Urinary bladder (tissue), 3 donors: ENCODE measurements at regions not wholly inside any gene's neighbourhood (a gene's known extent, or its start where the extent isn't known, plus 50 kb on each side); places are given as distances from the start of the nearest gene placed in this dataset.

ENCODE experiments used
- DNase-seq: peaks from one replicate; pipeline ENCODE4 v3.0.0-alpha.2; 2015; ENCODE audit errors: extremely low spot score
- H3K27ac ChIP-seq: one replicate; pipeline ENCODE4 v1.5.1; 2013; ENCODE audit warnings: low read depth, mild to moderate bottlenecking, moderate library complexity
- H3K36me3 ChIP-seq: one replicate; pipeline ENCODE4 v1.6.1; 2013; ENCODE audit warnings: mild to moderate bottlenecking, moderate library complexity; ENCODE audit not compliant: insufficient read depth
- H3K4me1 ChIP-seq: one replicate; pipeline ENCODE4 v1.6.1; 2013; ENCODE audit warnings: mild to moderate bottlenecking, moderate library complexity; ENCODE audit not compliant: insufficient read depth
- H3K4me3 ChIP-seq: one replicate; pipeline ENCODE4 v1.5.1; 2013; ENCODE audit warnings: low read depth, low read length
- WGBS: extraction: QIAGEN DNeasy Blood & Tissue Kit; methylation state at CpG from one replicate; pipeline ENCODE4 v1.1.7; 2013; 5-methylcytosine and 5-hydroxymethylcytosine counted together
- donor health status: healthy with polysubstance abuse.
- donor health status: healthy.

DNA sequence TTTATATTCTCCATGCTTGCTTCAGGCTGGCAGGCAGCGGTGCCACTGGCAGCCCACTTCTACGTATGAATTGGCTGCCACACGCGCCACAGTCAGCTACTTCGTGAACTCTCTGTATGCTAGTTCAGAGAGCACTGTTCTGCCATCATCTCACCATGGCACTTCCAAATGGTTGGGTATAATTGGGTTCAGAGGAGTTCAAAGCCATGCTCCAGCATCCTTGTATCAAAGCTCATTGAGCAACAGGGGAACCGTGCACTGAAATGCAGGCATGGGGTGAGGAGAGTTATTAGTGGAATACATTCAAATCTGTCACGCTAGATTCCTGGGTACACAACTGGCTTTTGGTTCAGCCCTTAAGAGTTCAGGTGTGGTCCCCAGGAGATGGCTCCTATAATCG is 519.9 kb upstream of the NOX3 start:
- Histone ChIP-seq H3K27ac (no peak overlapping the region), H3K36me3 (no peaks in the 10 kb centered on the region), H3K4me3 (no peak overlapping the region), H3K4me1 (no peaks in the 10 kb centered on the region)
- DNase-seq, result no peak
- 97% methylated on average over 8 of the region's 8 CpGs for WGBS

DNA sequence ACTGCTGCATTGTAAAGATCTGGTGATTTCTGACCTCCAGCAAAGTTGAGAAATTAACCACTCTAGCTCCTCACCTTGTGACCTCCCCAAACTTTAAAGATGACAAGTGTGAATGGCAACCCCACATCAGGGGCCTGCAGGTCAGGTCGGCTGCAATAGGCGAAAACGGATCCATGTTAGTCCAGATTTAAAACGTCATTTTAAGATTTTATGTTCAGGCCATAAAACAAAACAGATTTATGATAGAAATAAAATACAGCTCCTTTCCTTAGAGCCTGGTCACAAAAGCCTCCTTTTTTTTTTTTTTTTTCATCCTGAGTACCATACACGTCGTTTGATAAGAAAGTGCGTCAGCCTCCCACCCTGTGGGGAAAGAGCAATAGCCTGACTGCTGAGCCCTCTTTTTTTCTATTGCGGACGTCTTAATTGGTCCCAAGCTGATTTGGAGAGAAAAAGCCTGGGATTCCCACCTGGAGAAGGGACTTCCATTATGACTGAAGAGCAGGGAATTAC is 519.2 kb upstream of the NOX3 start:
- peak; percentile 29 for DNase-seq

DNA sequence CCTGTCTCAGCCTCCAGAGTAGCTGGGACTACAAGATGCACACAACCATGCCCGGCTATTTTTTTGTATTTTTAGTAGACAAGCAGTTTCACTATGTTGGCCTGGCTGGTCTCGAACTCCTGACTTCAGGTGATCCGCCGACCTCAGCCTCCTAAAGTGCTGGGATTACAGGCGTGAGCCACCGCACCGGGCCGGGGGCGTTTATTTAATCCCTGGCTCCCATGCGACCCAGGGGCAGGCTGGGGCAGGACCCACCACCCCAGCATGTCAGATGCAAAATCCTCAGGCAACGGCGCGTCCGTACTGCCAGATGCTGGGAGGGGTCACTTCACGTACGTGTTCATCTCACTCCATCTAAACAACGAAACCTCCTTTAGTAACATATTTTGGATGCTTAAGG is 518.7 kb upstream of the NOX3 start:
- no peak overlapping the region for H3K27ac ChIP-seq

More for the DNA sequence above, 519.2 kb upstream of the NOX3 start:
- no peaks in the 10 kb centered on the region for H3K4me1 ChIP-seq
- no peaks in the 10 kb centered on the region for H3K36me3 ChIP-seq
- 55% methylated on average over 9 of the region's 9 CpGs for WGBS
- no peak overlapping the region for H3K27ac ChIP-seq
- H3K4me3 ChIP-seq, result no peak overlapping the region

DNA sequence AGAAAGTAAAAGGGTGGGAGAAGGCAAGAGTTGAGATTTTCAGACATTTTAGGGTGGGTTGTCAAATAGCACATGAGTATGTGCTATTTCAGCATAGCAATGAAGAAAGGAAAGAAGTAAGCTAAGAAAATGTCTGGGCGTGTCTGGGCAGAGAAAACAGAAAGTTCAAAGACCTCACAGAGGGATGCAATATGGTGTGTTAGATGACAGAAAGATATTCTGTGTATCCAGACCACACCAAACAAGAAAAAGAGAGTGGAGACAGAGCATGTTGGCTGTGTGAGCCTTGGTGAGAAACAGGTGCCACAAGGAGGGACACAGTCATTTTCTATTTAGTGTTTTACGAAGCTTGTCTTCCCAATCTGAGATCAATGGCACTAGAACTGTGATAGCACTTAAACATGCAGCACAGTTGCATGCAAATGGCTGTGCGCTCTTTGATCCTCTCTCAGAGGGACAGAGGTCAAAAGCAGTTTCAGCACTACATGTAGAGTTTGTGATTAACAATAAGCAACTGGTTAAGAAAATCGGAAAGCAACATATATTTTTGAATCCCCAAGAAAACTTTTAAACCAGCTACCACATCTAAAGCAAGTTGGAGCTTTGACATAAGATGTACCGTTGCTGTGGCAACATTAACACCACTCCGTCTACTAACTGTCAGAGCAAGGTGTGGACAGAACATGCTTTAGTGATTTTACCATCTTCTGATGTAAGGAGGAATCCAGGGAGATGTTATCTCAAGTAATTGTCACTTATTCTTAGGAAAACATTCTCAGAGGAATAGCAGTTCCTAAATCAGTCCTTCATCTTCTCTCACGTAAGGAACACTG is 515.5 kb upstream of the NOX3 start:
- Histone ChIP-seq H3K27ac (no peak overlapping the region), H3K4me1 (no peaks in the 10 kb centered on the region), H3K4me3 (no peak overlapping the region), H3K36me3 (no peaks in the 10 kb centered on the region)
- 79% methylated on average over 7 of the region's 7 CpGs for WGBS
- DNase-seq, result no peak

More for the DNA sequence above, 518.7 kb upstream of the NOX3 start:
- H3K36me3 ChIP-seq, result no peaks in the 10 kb centered on the region
- H3K4me3 ChIP-seq, result no peak overlapping the region
- H3K4me1 ChIP-seq, result no peaks in the 10 kb centered on the region
- DNase-seq, result no peak
- 76% methylated on average over 17 of the region's 17 CpGs for WGBS

DNA sequence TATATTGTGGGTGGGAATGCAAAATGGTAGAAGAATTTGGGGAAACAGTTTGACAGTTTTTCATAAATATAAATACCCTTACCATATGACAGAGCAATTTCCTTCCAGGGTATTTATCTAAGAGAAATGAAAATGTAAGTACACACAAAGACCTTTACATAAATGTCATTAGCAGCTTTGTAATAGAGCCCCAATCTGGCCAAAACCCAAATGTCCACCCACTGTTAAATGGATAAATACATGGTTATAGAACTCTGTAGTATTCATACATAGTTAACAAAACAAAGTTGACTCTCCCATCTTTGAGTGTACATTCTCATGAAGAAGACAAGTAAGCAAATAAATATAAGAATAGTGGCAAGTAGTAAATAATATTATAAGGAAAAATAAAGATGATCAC is 514.8 kb upstream of the NOX3 start:
- Histone ChIP-seq H3K4me3 (no peak overlapping the region), H3K27ac (no peak overlapping the region), H3K4me1 (no peaks in the 10 kb centered on the region), H3K36me3 (no peaks in the 10 kb centered on the region)
- DNase-seq, result no peak

DNA sequence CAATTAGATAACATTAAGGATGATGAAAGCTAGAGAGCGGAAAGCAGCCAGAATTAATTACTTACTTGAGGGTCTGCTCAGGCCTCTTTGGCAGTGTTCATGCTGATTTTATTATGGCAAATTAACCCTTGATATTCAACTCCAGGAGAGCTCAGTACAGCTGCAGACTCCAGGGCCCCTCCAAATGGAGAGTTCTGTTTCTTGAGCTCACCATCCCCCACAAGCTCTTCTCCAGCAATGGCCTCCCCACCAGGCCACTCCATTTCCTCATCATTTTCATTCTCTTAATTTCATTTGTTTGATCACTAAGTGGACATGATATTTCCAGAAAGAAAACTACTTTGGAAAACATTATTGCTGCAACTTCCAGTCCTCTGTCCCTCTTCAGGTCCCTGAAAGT is 513.3 kb upstream of the NOX3 start:
- no peak overlapping the region for H3K4me3 ChIP-seq
- DNase-seq, result no peak
- WGBS, result 97% methylated on average over 1 of the region's 1 CpG
- no peak overlapping the region for H3K27ac ChIP-seq
- H3K4me1 ChIP-seq, result no peaks in the 10 kb centered on the region
- H3K36me3 ChIP-seq, result no peaks in the 10 kb centered on the region

DNA sequence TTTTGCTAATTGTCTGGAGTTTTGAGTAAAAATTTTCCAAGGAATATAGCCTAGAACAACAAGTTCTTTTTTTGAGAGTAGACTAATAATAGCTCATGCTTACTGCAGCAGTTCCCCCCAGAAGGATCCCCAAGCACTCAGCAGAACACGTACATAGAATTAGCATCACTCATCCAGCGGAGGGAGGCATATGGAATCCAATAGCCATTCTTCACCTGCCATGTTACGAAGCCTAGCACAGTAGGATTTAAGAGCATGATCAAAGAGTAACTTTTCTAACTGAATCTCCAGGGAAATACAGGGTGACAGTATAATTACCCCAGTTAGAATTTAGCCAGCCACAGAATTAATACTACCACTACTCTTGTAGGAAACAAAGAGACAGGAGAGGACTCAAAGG is 511.7 kb upstream of the NOX3 start:
- Histone ChIP-seq H3K4me3 (no peak overlapping the region), H3K36me3 (no peaks in the 10 kb centered on the region), H3K4me1 (no peaks in the 10 kb centered on the region), H3K27ac (no peak overlapping the region)
- 81% methylated on average over 3 of the region's 3 CpGs for WGBS
- DNase-seq, result no peak

DNA sequence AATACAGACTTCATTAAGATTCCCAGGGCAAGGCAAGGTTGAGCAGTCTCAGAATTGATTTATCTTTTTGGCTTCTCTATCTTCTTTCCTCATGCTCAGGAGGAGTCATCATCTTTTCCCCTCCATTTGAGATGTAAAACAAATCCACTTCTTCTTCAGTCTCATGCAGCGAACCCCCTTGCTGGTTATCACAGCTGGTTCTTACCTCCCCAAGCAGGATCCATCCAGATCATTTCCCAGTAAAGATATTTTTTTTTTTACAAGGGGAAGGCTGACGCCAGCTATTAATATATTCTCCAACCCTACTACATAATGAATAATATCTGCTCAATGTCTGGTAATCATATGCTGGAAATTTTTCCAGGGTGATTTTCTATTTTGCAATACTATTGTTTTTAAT is 508.9 kb upstream of the NOX3 start:
- Histone ChIP-seq H3K27ac (no peak overlapping the region), H3K36me3 (no peaks in the 10 kb centered on the region), H3K4me3 (no peak overlapping the region), H3K4me1 (no peaks in the 10 kb centered on the region)
- DNase-seq, result no peak
- 70% methylated on average over 2 of the region's 2 CpGs for WGBS

DNA sequence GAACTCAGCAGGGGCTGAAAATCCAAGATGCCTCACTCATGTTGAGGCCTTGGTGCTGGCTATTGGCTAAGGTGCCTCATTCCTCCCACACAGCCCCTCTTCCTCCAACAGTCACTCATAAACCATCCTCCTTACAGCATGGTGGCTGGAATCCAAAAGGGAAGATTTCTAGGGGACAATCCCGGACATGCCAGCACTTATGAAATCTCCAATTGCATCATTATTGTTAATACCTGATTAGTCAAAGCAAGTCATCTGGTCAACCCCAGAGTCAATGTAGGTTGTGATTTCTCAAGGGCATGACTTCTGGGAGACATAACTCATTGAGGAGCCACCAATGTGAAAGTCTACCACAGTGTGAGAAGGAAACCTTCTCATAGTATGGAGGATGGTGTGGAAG is 506.6 kb upstream of the NOX3 start:
- no peak overlapping the region for H3K27ac ChIP-seq
- H3K4me3 ChIP-seq, result no peak overlapping the region
- DNase-seq, result no peak
- H3K36me3 ChIP-seq, result no peaks in the 10 kb centered on the region
- H3K4me1 ChIP-seq, result no peaks in the 10 kb centered on the region
- WGBS, result 94% methylated on average over 1 of the region's 1 CpG

DNA sequence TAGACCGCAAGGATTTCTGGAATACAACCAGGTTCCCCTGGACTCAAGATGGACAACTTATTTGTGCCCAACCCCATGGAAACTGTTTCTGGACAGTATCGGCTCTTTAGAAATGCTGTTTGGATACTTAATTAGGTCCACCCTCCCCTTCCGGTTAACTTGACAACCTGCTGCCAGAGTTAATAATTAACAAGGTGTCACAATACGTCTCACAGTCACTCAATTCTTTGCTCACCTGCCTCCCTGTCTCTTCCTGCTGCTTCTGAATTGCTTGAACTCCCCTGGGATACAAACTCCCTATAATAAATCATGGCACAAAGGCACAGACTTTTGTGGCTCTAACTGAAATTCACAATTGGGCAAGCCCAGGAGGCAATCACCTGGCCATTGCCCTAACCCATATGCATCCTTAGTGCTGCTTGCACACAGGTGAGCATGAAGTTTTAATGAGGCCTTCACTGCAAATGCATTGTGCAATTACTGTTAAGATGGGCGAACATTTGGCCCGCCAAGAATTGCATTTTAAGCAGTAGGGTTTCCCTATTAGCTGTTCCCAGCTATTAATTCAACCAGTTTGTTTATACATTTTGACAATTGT is 504.4 kb upstream of the NOX3 start:
- Histone ChIP-seq H3K4me3 (no peak overlapping the region), H3K27ac (no peak overlapping the region), H3K36me3 (no peaks in the 10 kb centered on the region), H3K4me1 (no peaks in the 10 kb centered on the region)
- WGBS, result 82% methylated on average over 6 of the region's 6 CpGs
- DNase-seq, result no peak

DNA sequence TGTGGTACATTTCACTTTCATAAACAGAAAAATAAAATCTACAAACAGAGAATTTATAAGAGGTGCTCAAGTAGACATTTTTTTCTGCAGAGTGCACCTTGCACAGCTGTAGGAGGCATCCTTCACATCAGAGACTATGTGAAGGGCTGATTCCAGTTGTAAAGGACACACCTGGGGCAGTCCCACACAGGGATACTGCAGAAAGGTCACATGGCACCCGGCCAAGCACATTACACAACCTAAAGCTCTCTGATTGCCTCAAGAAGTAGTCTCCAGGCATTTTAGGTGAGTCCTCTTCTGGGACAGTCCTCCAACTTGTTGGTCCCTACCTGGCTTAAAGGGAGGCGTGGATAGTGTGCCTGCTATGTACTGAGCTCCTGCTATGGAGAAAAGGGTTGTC is 502.9 kb upstream of the NOX3 start:
- WGBS, result 75% methylated on average over 2 of the region's 2 CpGs
- DNase-seq, result no peak

DNA sequence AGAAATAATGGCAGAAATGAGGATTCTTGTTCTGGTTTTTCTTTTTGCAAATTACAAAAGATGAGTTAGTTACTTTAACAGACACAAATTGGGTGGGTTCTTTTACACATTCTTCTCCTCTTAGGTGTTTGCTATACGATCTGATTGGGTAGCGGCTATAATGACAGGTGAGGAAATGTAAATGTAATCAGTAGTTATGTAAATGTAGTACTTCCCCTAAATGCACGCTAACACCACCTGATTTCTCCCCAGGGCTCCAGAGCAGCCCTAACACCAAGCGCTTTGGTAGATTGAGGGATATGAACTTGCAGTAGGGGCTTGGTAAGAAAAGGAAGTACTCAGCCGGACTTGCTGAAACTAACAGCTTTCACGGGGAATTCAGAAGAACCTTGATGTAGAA is 499.4 kb upstream of the NOX3 start:
- DNase-seq, result no peak
- Histone ChIP-seq H3K4me3 (no peak overlapping the region), H3K4me1 (no peaks in the 10 kb centered on the region), H3K27ac (no peak overlapping the region), H3K36me3 (no peaks in the 10 kb centered on the region)
- WGBS, result 74% methylated on average over 6 of the region's 6 CpGs

More for the DNA sequence above, 502.9 kb upstream of the NOX3 start:
- Histone ChIP-seq H3K4me1 (no peaks in the 10 kb centered on the region), H3K4me3 (no peak overlapping the region), H3K27ac (no peak overlapping the region), H3K36me3 (no peaks in the 10 kb centered on the region)

DNA sequence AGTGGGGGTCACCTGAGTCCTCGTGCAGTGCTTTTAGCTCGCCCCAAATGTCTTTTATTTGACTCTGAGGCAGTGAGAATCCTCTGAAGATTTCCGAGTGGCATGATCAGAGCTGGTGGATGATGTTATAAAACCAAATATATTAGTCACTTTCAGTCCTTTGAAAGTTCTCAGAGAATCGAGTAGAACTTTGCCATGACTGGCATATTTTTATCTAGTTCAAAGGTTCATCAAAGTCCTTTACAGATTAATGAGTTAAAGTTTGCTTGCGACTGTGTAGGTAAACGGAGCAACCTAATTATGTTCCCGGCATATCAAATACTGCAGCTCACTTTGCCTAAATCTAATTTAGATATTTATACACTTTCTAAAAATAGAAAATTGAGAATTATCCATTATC is 498.5 kb upstream of the NOX3 start:
- WGBS, result 87% methylated on average over 7 of the region's 7 CpGs
- H3K27ac ChIP-seq, result no peak overlapping the region
- H3K4me1 ChIP-seq, result no peaks in the 10 kb centered on the region
- no peak overlapping the region for H3K4me3 ChIP-seq
- DNase-seq, result no peak
- no peaks in the 10 kb centered on the region for H3K36me3 ChIP-seq

DNA sequence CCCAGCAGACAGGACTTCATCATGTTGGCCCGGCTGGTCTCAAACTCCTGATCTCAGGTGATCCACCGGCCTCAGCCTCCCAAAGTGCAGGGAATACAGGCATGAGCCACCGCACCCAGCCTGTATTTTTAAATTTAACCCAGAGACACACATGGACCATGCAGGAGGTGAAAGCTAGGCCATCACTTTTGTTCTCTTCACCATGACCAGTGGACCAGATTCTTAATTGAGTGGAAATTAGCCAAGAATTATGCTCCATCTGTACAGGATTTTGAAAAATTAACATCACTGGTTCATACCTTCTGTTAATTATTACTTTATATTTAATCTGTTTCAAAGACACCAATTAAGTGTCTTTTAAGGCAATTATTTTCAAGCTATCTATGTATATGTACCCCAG is 493.6 kb upstream of the NOX3 start:
- H3K4me1 ChIP-seq, result no peaks in the 10 kb centered on the region
- no peak overlapping the region for H3K27ac ChIP-seq
- no peak overlapping the region for H3K4me3 ChIP-seq
- 97% methylated on average over 3 of the region's 3 CpGs for WGBS
- no peaks in the 10 kb centered on the region for H3K36me3 ChIP-seq
- DNase-seq, result no peak
